ENCODE measurements at regions not wholly inside any gene's neighbourhood (a gene's known extent, or its start where the extent isn't known, plus 50 kb on each side); places are given as distances from the start of the nearest gene placed in this dataset.

DNA sequence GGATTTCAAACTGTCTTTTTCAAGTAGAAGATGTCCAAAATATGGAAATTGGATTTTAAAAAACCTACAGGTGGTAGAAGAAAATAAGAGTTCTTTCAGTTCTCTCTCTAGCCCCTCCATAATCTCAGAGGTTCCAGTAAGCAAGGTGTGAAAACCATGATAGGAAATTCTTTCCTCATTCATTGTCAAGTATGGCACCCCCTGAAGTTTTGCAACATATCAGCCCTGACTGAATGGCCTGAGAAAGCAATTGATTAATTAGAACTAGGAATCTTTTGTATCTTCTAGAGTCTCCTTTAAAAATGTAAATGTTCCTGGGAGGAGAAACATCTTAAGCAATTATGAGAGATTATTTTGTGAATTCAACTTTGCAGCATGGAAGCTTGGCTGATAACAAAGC lies 198.7 kb upstream of the STXBP5 start:
- intact Hi-C loops (cut with DNase I, micrococcal nuclease), result no loop called here
- DNase-seq (no peak), ATAC-seq (no peak)
- H3K36me3 ChIP-seq (ENCODE audit: low read depth), result no peaks in the 10 kb centered on the region
- no peaks in the 10 kb centered on the region for H3K4me1 ChIP-seq (ENCODE audit: low read depth)
- H3K4me3 ChIP-seq, result no peak overlapping the region
- TF ChIP-seq, protein P1, sequence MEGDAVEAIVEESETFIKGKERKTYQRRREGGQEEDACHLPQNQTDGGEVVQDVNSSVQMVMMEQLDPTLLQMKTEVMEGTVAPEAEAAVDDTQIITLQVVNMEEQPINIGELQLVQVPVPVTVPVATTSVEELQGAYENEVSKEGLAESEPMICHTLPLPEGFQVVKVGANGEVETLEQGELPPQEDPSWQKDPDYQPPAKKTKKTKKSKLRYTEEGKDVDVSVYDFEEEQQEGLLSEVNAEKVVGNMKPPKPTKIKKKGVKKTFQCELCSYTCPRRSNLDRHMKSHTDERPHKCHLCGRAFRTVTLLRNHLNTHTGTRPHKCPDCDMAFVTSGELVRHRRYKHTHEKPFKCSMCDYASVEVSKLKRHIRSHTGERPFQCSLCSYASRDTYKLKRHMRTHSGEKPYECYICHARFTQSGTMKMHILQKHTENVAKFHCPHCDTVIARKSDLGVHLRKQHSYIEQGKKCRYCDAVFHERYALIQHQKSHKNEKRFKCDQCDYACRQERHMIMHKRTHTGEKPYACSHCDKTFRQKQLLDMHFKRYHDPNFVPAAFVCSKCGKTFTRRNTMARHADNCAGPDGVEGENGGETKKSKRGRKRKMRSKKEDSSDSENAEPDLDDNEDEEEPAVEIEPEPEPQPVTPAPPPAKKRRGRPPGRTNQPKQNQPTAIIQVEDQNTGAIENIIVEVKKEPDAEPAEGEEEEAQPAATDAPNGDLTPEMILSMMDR (IDR thresholded peaks at IDR 0.05), result no peak
- no peaks in the 10 kb centered on the region for H3K9me3 ChIP-seq

DNA sequence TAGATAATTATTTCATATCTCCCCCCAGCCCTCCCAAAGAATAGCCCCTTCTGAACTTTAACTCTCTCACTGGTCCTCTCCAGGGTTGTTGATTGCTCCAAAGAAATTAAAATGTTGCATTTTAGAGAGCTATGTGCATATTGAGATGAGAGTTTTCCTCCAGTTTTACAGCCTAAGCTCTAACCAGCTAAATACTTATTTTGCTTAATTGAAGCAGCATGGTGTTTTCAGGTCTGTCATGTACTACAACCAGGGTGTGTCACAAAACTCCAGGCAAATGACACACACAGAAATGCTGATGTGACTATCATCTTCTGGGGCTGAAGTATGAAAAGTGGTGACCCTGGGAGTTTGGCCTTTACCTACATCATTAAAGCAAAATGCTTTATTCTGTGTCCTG lies 196.8 kb upstream of the STXBP5 start:
- DNase-seq, result no peak

DNA sequence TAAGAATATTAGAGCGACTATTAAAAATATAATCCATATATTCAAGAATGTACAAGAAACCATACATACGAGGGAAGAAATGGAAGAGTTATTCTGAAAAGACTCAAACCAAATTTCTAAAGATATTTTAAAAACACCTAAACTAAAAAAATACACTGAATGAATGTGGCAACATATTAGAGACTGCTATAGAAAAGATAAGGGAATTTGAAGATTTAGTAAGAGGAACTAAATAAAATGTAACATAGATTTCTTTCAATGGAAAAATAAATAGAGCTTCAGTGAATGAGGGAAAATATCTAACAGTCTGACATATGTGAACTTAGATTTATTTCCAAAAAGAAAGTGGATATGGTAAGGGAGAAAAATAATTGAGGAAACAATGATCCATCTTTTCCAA lies 194.9 kb upstream of the STXBP5 start:
- intact Hi-C loops (cut with DNase I, micrococcal nuclease), result no loop called here
- no peak for ATAC-seq
- no peak overlapping the region for H3K4me3 ChIP-seq
- TF ChIP-seq, protein P1 (IDR thresholded peaks at IDR 0.05), result no peak
- H3K36me3 ChIP-seq (ENCODE audit: low read depth), result no peaks in the 10 kb centered on the region
- no peaks in the 10 kb centered on the region for H3K9me3 ChIP-seq
- no peaks in the 10 kb centered on the region for H3K4me1 ChIP-seq (ENCODE audit: low read depth)
- no peak for DNase-seq

More for the DNA sequence above, 196.8 kb upstream of the STXBP5 start:
- intact Hi-C loops (cut with DNase I, micrococcal nuclease), result no loop called here
- Histone ChIP-seq H3K4me3 (no peak overlapping the region), H3K36me3 (ENCODE audit: low read depth) (no peaks in the 10 kb centered on the region), H3K4me1 (ENCODE audit: low read depth) (no peaks in the 10 kb centered on the region), H3K9me3 (no peaks in the 10 kb centered on the region)
- TF ChIP-seq, protein P1 (IDR thresholded peaks at IDR 0.05), result no peak
- ATAC-seq, result no peak

DNA sequence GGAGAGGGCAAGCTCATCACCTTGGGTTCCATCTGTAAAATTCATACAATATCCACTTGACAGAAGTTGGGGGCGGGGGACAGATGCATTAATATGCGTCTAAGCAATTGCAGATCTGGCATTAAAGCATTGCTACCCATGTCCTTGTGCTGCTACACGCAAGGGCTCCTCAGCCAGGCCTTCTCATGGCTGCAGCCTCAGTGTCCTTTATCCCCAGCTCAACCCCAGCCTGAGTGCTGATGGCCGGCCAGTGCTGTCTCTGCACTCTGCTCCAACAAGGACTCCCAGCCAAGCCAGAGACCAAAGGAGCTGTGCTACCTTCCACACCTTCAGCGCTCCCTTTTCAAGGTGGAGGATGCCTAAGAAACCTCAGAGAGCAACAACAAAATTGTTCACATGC lies 188.5 kb upstream of the STXBP5 start:
- no peak for DNase-seq
- no peak overlapping the region for H3K4me3 ChIP-seq
- TF ChIP-seq, protein P1 (IDR thresholded peaks at IDR 0.05), result no peak
- no peak for ATAC-seq
- H3K4me1 ChIP-seq (ENCODE audit: low read depth), result no peaks in the 10 kb centered on the region
- intact Hi-C loops (cut with DNase I, micrococcal nuclease), result no loop called here
- H3K36me3 ChIP-seq (ENCODE audit: low read depth), result no peaks in the 10 kb centered on the region
- no peaks in the 10 kb centered on the region for H3K9me3 ChIP-seq

DNA sequence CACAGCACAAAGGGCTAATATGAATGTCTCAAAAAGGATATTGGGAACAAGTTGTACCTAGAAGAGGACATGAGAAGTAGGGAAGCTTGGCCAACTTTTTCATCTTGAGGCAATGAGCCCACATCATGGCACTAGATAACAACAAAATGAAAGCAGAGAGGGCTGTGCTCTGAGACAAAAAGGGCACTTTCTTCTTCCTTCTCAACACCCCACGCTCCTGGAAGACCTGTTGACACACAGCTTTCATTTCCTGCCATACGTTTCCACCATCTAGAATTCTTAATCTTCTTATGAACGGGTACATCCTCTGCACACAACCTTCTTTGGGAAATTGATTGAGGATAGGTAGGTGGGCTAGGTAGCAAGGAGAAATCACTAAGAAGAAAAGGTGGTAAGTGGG lies 187.8 kb upstream of the STXBP5 start:
- H3K36me3 ChIP-seq (ENCODE audit: low read depth), result no peaks in the 10 kb centered on the region
- TF ChIP-seq, protein P1 (IDR thresholded peaks at IDR 0.05), result no peak
- H3K9me3 ChIP-seq, result no peaks in the 10 kb centered on the region
- ATAC-seq (no peak), DNase-seq (no peak)
- no peak overlapping the region for H3K4me3 ChIP-seq
- intact Hi-C loops (cut with DNase I, micrococcal nuclease), result no loop called here
- no peaks in the 10 kb centered on the region for H3K4me1 ChIP-seq (ENCODE audit: low read depth)

DNA sequence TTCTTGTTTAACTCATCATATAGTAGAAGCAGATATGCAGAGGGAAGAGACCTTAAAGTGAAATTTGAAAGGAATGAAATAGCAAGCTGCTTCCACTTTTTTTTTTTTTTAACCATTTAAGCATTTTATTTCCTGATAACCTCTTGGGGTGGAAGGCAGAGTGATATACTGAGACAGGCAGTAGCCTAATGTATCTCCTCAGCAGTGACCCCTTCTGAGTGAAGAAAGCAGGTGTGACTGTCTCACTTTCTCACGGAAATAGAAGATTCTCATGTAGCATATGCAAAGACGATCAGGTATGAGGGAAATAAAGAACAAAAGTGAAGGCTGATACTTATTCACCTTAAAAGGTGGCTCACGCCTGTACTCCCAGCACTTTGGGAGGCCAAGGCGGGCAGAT lies 187.1 kb upstream of the STXBP5 start:
- no peak for ATAC-seq
- H3K4me1 ChIP-seq (ENCODE audit: low read depth), result no peaks in the 10 kb centered on the region
- H3K9me3 ChIP-seq, result no peaks in the 10 kb centered on the region
- no peak overlapping the region for H3K4me3 ChIP-seq
- no peak for DNase-seq
- TF ChIP-seq, protein P1 (IDR thresholded peaks at IDR 0.05), result no peak
- intact Hi-C loops (cut with DNase I, micrococcal nuclease), result no loop called here
- no peaks in the 10 kb centered on the region for H3K36me3 ChIP-seq (ENCODE audit: low read depth)
